ENCODE measurements at regions not wholly inside any gene's neighbourhood (a gene's known extent, or its start where the extent isn't known, plus 50 kb on each side); places are given as distances from the start of the nearest gene placed in this dataset.

DNA sequence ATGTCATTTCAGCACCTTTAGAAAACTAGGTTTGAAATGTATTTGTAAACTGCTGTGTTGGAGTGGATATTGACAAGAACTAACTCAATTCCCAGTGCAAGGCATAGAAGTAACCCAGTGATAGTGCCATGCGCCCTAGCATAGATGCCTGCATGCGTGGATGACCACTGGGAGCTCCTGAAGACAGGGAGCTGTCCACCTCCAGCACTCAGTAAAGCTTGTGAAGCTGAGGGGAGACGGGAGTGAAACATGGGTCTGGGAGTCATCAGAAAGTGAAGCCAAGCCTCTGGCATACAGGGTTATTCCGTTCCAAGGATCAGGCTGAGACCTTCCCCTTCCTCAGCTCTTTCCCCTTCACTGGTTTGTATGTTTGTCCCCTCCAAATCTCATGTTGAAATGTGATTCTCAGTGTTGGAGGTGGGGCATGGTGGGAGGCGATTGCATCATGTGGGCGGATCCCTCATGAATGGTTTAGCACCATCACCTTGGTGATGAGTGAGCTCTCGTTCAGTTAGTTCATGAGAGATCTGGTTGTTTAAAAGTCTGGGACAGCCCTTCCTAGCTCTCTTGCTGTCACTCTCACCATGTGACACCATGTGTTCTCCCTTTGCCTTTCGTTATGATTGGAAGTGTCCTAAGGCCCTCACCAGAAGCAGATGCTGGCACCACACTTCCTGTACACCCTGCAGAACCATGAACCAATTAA, 146.5 kb upstream of the FERMT1 start:
- Histone ChIP-seq H3K14ac (ENCODE audit: insufficient read depth, low read length) (no peak overlapping the region), H3K27ac (ENCODE audit: insufficient read length, low read depth, low read length) (no peak overlapping the region), H3K4me2 (ENCODE audit: insufficient read depth, insufficient read length, low read length) (no peak overlapping the region), H2BK12ac (ENCODE audit: insufficient read length, low read depth, low read length) (no peak overlapping the region), H3K79me2 (ENCODE audit: insufficient read depth, low read length) (no peaks in the 10 kb centered on the region), H3K23ac (ENCODE audit: insufficient read length, low read depth, low read length) (no peak overlapping the region), H3K9me3 (ENCODE audit: control insufficient read depth, low read depth, low read length) (no peaks in the 10 kb centered on the region), H3K79me1 (ENCODE audit: insufficient read depth, low read depth, low read length, poor library complexity, severe bottlenecking) (no peaks in the 10 kb centered on the region), H2AK5ac (ENCODE audit: insufficient read length, low read length) (no peak overlapping the region), H4K8ac (replicated peaks; ENCODE audit: insufficient read length, low read depth, low read length) (no peak overlapping the region), H3K27me3 (ENCODE audit: insufficient read depth, low read length) (no peaks in the 10 kb centered on the region), H2BK15ac (ENCODE audit: low read depth, low read length) (no peak overlapping the region), H3K18ac (ENCODE audit: insufficient read length, low read depth, low read length) (no peak overlapping the region), H3K4ac (ENCODE audit: low read depth, low read length) (no peak overlapping the region), H2BK20ac (ENCODE audit: low read depth, low read length, poor library complexity, severe bottlenecking) (no peak overlapping the region), H2BK120ac (ENCODE audit: low read depth, low read length, poor library complexity, severe bottlenecking) (no peak overlapping the region), H3K4me1 (ENCODE audit: insufficient read depth, low read length) (peaks cover 2% of the 10 kb centered on the region; the same call in 1 of the 2 replicates), H4K20me1 (ENCODE audit: control insufficient read depth, insufficient read depth, insufficient read length) (no peaks in the 10 kb centered on the region), H2AFZ (ENCODE audit: low read length) (peak overlapping the region; percentile 82), H2BK5ac (ENCODE audit: insufficient read length, low read length) (no peak overlapping the region), H3K9ac (ENCODE audit: extremely low read depth, insufficient read length, low read length) (no peak overlapping the region), H3K23me2 (ENCODE audit: insufficient read length, low read depth, low read length, poor library complexity, severe bottlenecking) (no peaks in the 10 kb centered on the region), H4K91ac (ENCODE audit: insufficient read length, low read depth, low read length) (no peak overlapping the region), H4K5ac (ENCODE audit: insufficient read length, low read depth, low read length) (no peak overlapping the region), H3T11ph (ENCODE audit: low read length) (no peak overlapping the region), H3K56ac (ENCODE audit: insufficient read length, low read depth, low read length) (no peak overlapping the region)
- no CpG with 5 or more reads among the region's 8 CpGs for WGBS (ENCODE audit: extremely low coverage, insufficient read length, low lambda C conversion rate)
- Mint-ChIP-seq H3K9me3 (no peaks in the 10 kb centered on the region), H3K36me3 (ENCODE audit: insufficient read depth in 1 of 3, low read depth in 3 of 3) (no peaks in the 10 kb centered on the region), H3K4me1 (peaks cover 3 to 7% of the 10 kb centered on the region in 2 experiments), H3K27me3 (ENCODE audit: low read depth) (no peaks in the 10 kb centered on the region), H3K4me3 (no peak overlapping the region), H3K27ac (no peak overlapping the region)
- peak; percentile 46 for DNase-seq
- TF ChIP-seq, protein P1, sequence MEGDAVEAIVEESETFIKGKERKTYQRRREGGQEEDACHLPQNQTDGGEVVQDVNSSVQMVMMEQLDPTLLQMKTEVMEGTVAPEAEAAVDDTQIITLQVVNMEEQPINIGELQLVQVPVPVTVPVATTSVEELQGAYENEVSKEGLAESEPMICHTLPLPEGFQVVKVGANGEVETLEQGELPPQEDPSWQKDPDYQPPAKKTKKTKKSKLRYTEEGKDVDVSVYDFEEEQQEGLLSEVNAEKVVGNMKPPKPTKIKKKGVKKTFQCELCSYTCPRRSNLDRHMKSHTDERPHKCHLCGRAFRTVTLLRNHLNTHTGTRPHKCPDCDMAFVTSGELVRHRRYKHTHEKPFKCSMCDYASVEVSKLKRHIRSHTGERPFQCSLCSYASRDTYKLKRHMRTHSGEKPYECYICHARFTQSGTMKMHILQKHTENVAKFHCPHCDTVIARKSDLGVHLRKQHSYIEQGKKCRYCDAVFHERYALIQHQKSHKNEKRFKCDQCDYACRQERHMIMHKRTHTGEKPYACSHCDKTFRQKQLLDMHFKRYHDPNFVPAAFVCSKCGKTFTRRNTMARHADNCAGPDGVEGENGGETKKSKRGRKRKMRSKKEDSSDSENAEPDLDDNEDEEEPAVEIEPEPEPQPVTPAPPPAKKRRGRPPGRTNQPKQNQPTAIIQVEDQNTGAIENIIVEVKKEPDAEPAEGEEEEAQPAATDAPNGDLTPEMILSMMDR (conservative IDR thresholded peaks at IDR 0.05): no peak

All from H9 (cell line).